ENCODE measurements at regions not wholly inside any gene's neighbourhood (a gene's known extent, or its start where the extent isn't known, plus 50 kb on each side); places are given as distances from the start of the nearest gene placed in this dataset.

DNA sequence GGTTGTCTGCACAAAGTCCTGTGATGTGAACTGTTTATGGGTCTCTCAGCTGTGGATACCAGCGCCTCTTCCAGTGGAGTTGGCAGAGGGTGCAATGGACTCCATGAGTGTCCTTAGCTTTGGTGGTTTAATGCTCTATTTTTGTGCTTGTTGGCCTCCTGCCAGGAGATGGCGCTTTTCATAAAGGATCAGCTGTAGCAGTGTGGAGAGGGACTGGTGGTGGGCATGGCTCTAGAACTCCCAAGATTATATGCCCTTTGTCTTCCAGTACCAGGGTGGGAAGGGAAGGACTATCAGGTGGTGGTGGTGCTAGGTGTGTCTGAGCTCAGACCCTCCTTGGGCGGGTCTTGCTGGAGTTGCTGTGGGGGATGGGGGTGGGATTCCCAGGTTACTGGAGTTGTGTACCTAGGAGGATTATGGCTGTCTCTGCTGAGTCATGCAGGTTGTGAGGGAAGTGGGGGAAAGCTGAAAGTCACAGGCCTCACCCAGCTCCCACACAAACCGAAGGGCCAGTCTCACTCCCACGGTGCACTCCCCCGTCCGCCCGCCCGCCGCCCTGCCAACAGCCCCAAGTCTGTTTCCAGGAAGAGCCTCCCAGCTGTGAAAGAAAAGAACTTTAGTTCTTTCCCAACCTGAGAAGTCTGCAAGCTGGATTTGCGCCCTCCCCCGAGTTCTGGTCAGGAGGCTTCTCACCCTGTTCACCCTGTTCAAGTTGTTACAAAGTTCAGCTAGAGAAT, 108.1 kb downstream of the MARCO start:
- DNase-seq (ENCODE audit: low spot score), result no peak

Data from mucosa of gallbladder (tissue), 1 donor.